ENCODE measurements at regions not wholly inside any gene's neighbourhood (a gene's known extent, or its start where the extent isn't known, plus 50 kb on each side); places are given as distances from the start of the nearest gene placed in this dataset.

GRCh38 chr14:51546099-51546498, 105.6 kb upstream of the FRMD6 start:
- no peak for TF ChIP-seq TAF1 (IDR thresholded peaks at IDR 0.05; ENCODE audit: borderline replicate concordance, low read depth, low read length)
- TF ChIP-seq POLR2AphosphoS5 (IDR thresholded peaks at IDR 0.05; ENCODE audit: low read depth, low read length) = no peak
